A673 (cell line): ENCODE measurements at regions not wholly inside any gene's neighbourhood (a gene's known extent, or its start where the extent isn't known, plus 50 kb on each side); places are given as distances from the start of the nearest gene placed in this dataset.

Experiments used
- EZH2 ChIP-seq: fragments of 200-600 bp; sonication (generic); IDR thresholded peaks from 2 replicates; pipeline ENCODE4 v1.6.1; 2017; ENCODE audit warnings: borderline replicate concordance, low read depth, mild to moderate bottlenecking, mixed read lengths, antibody characterized with exemption, low read length; ENCODE audit not compliant: poor library complexity, severe bottlenecking
- TF ChIP-seq, protein P1 (sequence below): fragments of 300-800, 200-600 bp; sonication (generic); conservative IDR thresholded peaks from 2 replicates; pipeline ENCODE4 v1.5.1; 2017; ENCODE audit warnings: low read depth, mild to moderate bottlenecking, antibody characterized with exemption, low read length, moderate library complexity, mixed read lengths

DNA sequence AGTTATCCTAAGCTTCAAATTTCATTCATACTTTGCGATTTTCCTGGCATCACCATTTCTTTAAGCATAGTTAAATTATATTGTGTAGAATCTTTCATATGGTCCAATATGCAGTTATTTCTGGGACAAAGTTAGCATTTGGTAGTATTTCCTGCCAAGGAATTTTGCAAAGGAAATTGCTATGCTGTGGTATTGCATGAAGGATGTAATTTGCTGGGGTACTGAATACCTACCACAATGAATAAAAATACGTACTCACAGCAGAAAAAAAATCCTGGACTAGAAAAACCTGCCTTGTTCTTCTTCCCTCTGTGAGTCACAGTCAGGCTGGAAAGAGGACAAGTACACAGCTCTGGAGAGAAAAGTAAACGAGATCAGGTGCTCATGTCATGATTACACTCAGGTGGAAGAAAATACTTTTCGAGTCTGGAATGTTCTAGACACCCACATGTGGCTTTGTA lies 241.2 kb downstream of the PTBP2 start:
- TF ChIP-seq, protein P1, sequence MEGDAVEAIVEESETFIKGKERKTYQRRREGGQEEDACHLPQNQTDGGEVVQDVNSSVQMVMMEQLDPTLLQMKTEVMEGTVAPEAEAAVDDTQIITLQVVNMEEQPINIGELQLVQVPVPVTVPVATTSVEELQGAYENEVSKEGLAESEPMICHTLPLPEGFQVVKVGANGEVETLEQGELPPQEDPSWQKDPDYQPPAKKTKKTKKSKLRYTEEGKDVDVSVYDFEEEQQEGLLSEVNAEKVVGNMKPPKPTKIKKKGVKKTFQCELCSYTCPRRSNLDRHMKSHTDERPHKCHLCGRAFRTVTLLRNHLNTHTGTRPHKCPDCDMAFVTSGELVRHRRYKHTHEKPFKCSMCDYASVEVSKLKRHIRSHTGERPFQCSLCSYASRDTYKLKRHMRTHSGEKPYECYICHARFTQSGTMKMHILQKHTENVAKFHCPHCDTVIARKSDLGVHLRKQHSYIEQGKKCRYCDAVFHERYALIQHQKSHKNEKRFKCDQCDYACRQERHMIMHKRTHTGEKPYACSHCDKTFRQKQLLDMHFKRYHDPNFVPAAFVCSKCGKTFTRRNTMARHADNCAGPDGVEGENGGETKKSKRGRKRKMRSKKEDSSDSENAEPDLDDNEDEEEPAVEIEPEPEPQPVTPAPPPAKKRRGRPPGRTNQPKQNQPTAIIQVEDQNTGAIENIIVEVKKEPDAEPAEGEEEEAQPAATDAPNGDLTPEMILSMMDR = no peak
- no peak for TF ChIP-seq EZH2
